ENCODE measurements at regions not wholly inside any gene's neighbourhood (a gene's known extent, or its start where the extent isn't known, plus 50 kb on each side); places are given as distances from the start of the nearest gene placed in this dataset.

DNA sequence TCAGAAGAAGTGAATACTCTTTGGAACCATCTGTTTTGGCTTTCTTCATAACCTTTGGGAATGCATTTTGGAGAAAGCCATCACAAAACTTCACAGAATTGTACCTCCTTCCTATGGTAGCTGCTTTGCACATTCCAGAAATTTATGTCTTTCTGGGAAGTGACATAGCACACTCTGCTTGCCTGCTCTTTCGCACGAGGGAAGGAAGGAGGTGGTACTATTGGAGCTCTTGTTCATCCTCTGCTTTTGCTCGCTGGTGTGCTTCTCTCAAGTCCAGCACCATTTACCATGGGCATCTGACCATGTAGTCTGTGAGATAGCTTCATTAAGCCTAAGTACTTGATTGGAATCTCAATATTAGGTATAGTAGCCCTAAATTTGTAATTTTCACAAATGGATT lies 473.3 kb upstream of the SLC35B3 start:
- H3K9me3 ChIP-seq, result peaks cover 0 to 3% of the 10 kb centered on the region in 2 donors
- DNase-seq (ENCODE audit: low spot score in 2 of 2), result no peak
- no peaks in the 10 kb centered on the region for H3K4me1 ChIP-seq
- intact Hi-C loops (cut with DNase I), result no loop called here
- no peak overlapping the region for H3K27ac ChIP-seq
- no peak overlapping the region for H3K4me3 ChIP-seq
- H3K27me3 ChIP-seq, result no peaks in the 10 kb centered on the region
- TF ChIP-seq, protein P1, sequence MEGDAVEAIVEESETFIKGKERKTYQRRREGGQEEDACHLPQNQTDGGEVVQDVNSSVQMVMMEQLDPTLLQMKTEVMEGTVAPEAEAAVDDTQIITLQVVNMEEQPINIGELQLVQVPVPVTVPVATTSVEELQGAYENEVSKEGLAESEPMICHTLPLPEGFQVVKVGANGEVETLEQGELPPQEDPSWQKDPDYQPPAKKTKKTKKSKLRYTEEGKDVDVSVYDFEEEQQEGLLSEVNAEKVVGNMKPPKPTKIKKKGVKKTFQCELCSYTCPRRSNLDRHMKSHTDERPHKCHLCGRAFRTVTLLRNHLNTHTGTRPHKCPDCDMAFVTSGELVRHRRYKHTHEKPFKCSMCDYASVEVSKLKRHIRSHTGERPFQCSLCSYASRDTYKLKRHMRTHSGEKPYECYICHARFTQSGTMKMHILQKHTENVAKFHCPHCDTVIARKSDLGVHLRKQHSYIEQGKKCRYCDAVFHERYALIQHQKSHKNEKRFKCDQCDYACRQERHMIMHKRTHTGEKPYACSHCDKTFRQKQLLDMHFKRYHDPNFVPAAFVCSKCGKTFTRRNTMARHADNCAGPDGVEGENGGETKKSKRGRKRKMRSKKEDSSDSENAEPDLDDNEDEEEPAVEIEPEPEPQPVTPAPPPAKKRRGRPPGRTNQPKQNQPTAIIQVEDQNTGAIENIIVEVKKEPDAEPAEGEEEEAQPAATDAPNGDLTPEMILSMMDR (IDR thresholded peaks at IDR 0.05), result no peak
- no peaks in the 10 kb centered on the region for H3K36me3 ChIP-seq

DNA sequence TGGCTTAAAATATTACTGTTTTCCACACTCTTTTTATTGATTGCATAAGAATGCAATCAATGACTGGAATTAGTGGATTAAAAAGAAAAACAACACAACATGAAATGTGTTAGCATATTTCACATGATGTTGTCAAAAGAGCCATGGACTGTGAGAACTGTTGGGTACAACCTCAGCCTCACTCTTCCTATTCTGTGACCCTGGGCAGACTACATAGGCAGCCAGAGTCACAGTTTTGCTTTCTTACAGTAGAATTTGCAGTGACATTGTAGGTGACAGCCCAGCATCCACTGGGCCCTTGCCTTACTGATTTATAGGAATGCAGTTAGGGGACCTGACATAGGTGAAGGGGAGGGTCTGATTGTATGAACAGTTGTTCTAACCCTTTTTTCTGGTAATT lies 471.4 kb upstream of the SLC35B3 start:
- Histone ChIP-seq H3K9me3 (no peaks in the 10 kb centered on the region), H3K36me3 (no peaks in the 10 kb centered on the region), H3K27ac (no peak overlapping the region), H3K4me1 (no peaks in the 10 kb centered on the region), H3K4me3 (no peak overlapping the region), H3K27me3 (no peaks in the 10 kb centered on the region)
- TF ChIP-seq, protein P1 (IDR thresholded peaks at IDR 0.05), result no peak
- intact Hi-C loops (cut with DNase I), result no loop called here
- DNase-seq (ENCODE audit: low spot score in 2 of 2), result no peak

DNA sequence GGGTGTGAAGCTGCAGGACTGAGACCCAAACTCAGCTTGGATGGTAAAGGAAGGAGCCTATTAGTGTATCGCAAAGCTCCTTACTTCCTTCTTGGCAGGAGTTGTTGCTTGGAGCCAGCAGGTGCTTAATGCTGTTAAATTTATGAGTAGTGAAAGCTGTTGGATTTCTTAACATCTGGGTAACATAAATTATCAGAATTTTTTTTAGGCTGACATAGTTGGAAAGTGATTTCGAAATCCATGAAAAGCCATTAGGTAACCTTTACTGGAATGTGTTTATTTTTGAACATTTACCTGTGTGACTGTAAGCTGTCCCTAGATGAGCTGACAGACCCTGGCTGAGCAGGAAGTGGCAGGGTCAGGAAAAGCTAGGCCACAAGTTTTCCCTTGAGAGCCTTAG lies 470.4 kb upstream of the SLC35B3 start:
- Histone ChIP-seq H3K27me3 (no peaks in the 10 kb centered on the region), H3K27ac (no peak overlapping the region), H3K4me3 (no peak overlapping the region), H3K4me1 (no peaks in the 10 kb centered on the region), H3K36me3 (no peaks in the 10 kb centered on the region), H3K9me3 (no peaks in the 10 kb centered on the region)
- DNase-seq (ENCODE audit: low spot score in 2 of 2), result no peak
- intact Hi-C loops (cut with DNase I), result no loop called here
- TF ChIP-seq, protein P1 (IDR thresholded peaks at IDR 0.05), result no peak

DNA sequence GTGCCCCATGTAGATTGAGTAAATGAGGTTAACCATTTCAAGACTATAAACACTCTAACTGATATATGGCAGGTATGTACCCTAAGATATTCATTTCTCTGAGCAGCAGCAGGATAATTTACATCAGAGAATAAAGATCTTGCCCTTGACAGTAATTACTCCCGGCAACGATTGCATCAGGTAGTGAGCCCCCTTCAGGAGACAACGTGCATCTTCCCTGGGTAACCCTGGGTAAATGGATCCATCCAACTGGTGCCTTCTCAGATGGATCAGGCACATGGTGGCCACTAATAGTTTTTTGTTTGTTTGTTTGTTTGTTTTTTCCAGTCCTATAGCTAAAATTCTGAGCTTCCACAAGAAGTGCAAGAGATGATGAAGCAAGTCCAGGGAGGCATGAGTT lies 469.4 kb upstream of the SLC35B3 start:
- H3K4me1 ChIP-seq, result no peaks in the 10 kb centered on the region
- TF ChIP-seq, protein P1 (IDR thresholded peaks at IDR 0.05), result no peak
- no peaks in the 10 kb centered on the region for H3K9me3 ChIP-seq
- DNase-seq (ENCODE audit: low spot score in 2 of 2), result no peak
- H3K36me3 ChIP-seq, result no peaks in the 10 kb centered on the region
- H3K27ac ChIP-seq, result no peak overlapping the region
- no peaks in the 10 kb centered on the region for H3K27me3 ChIP-seq
- no peak overlapping the region for H3K4me3 ChIP-seq
- intact Hi-C loops (cut with DNase I), result no loop called here

DNA sequence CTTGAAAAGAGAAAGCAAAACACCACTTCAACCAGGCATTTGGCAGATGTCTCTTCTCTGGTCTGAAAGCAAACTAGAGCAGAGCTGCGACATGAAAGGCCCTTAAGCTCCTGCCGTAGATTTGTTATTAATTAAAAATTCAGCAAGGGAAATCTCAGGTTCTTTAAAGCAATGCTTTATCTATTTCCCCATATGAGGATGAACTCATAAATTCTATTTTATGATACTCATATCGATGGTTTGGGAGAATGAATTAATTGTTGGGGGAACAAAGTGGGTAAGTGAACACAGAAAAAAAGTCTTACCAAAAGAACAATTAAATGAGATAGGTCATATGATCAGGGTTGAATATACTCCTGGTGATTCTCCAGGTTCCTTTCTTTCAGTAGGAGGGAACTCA lies 464.7 kb upstream of the SLC35B3 start:
- H3K36me3 ChIP-seq, result no peaks in the 10 kb centered on the region
- H3K4me1 ChIP-seq, result no peaks in the 10 kb centered on the region
- H3K27me3 ChIP-seq, result no peaks in the 10 kb centered on the region
- TF ChIP-seq, protein P1 (IDR thresholded peaks at IDR 0.05), result no peak
- no peak overlapping the region for H3K4me3 ChIP-seq
- no peaks in the 10 kb centered on the region for H3K9me3 ChIP-seq
- H3K27ac ChIP-seq, result no peak overlapping the region
- intact Hi-C loops (cut with DNase I), result no loop called here
- DNase-seq (ENCODE audit: low spot score in 2 of 2), result no peak

DNA sequence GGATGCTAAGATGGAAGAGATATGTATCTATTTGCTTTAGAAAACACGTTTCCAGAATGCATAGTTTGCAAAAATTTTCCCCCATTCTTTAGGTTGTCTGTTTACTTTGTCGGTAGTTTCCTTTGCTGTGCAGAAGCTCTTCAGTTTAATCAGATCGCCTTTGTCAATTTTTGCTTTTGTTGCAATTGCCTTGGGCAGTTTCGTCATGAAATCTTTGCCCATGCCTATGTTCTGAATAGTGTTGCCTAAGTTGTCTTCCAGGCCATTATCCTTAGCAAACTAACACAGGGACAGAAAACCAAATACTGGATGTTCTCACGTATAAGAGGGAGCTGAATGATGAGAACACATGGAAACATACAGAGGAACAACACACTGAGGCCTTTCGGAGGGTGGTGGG lies 454.2 kb upstream of the SLC35B3 start:
- intact Hi-C loops (cut with DNase I), result no loop called here
- Histone ChIP-seq H3K36me3 (no peaks in the 10 kb centered on the region), H3K4me1 (no peaks in the 10 kb centered on the region), H3K27me3 (no peaks in the 10 kb centered on the region), H3K9me3 (no peaks in the 10 kb centered on the region), H3K4me3 (no peak overlapping the region), H3K27ac (no peak overlapping the region)
- no peak for DNase-seq (ENCODE audit: low spot score in 2 of 2)
- TF ChIP-seq, protein P1 (IDR thresholded peaks at IDR 0.05), result no peak

All from ascending aorta (tissue), 2 donors.